H1 (cell line): ENCODE measurements at regions not wholly inside any gene's neighbourhood (a gene's known extent, or its start where the extent isn't known, plus 50 kb on each side); places are given as distances from the start of the nearest gene placed in this dataset.

Experiments used
- ATF2 ChIP-seq: IDR thresholded peaks from 2 replicates; pipeline ENCODE4 v1.6.1; 2012; ENCODE audit warnings: low read length, inconsistent platforms
- KDM1A ChIP-seq: fragments of 200-600, 300-600 bp; sonication (generic); IDR thresholded peaks from 2 replicates; pipeline ENCODE4 v1.7.1; 2016; ENCODE audit warnings: mild to moderate bottlenecking, low read length, borderline replicate concordance
- NANOG ChIP-seq: IDR thresholded peaks from 2 replicates; pipeline ENCODE4 v1.6.1; 2011; ENCODE audit warnings: low read length, low read depth, mild to moderate bottlenecking, inconsistent platforms; ENCODE audit not compliant: insufficient read depth, poor library complexity, severe bottlenecking
- TF ChIP-seq, protein P1 (sequence below): IDR thresholded peaks from 2 replicates; pipeline ENCODE4 v1.6.1; 2011; ENCODE audit warnings: low read length, improper control_type of control experiment

DNA sequence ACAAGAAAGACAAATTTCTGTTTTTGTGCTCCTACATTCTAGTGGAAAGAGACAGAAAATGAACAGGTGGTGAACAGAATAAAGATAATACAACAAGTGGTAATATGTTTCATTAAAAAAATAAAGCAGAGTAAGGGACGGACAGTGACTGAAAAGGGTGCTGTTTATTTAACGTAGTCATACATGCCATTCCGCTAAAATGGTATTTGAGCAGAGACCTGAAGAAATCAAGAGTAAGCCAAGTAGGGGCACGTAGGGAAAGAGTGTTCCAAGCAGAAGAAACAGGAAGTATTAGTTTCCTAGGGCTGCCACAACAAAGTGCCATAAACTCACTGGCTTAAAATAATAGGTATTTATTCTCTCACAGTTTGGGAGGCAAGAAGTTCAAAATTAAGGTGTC, 65.6 kb upstream of the KCTD3 start (continued):
- TF ChIP-seq KDM1A = no peak
- TF ChIP-seq, protein P1, sequence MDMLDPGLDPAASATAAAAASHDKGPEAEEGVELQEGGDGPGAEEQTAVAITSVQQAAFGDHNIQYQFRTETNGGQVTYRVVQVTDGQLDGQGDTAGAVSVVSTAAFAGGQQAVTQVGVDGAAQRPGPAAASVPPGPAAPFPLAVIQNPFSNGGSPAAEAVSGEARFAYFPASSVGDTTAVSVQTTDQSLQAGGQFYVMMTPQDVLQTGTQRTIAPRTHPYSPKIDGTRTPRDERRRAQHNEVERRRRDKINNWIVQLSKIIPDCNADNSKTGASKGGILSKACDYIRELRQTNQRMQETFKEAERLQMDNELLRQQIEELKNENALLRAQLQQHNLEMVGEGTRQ = no peak
- no peak for TF ChIP-seq ATF2
- no peak for TF ChIP-seq NANOG
